T-helper 1 cell treated with Interleukin-12 subunit alpha and Interleukin-12 subunit beta and Interleukin-4 antibody, amounts not matched to agents 30 ng/mL and 1 ng/mL, for 36 hours (primary cell): ENCODE measurements at regions not wholly inside any gene's neighbourhood (a gene's known extent, or its start where the extent isn't known, plus 50 kb on each side); places are given as distances from the start of the nearest gene placed in this dataset.
"Not testable (repeated sequence)": the region's sequence is repeated elsewhere in the genome, so short reads cannot be mapped to it uniquely, and the experiment has no call there.

Experiments used
- intact Hi-C: fragments of 100-400 bp; cut with micrococcal nuclease; formaldehyde crosslinking; loops from one replicate; pipeline ENCODE4 v1.15.1; 2024

- intact Hi-C loops, result no loop called here
Measured at GRCh38 chr7:88615336-88615735, 144.2 kb upstream of the ZNF804B start.

DNA sequence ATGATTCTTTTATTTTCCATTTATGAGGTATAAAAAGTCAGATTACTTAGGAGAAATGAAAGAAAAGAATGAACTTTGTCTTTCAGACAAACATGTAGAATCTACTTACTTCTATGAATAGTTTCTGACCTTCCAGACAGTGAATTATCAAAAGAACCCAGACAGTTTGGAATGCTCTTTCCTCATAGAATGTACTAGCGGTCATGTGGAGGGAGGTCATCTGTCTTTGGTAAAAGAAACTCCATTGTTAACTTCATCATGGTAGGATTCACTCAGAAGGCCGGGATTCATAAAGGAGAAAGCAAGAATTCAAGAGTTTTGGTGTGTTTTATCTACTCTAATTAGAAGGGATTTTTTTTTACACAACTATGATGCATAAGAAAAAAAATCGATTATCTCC is 144.8 kb upstream of the ZNF804B start:
- intact Hi-C loops, result no loop called here

GRCh38 chr7:88610942-88611341 is 148.6 kb upstream of the ZNF804B start:
- intact Hi-C loops, result no loop called here

DNA sequence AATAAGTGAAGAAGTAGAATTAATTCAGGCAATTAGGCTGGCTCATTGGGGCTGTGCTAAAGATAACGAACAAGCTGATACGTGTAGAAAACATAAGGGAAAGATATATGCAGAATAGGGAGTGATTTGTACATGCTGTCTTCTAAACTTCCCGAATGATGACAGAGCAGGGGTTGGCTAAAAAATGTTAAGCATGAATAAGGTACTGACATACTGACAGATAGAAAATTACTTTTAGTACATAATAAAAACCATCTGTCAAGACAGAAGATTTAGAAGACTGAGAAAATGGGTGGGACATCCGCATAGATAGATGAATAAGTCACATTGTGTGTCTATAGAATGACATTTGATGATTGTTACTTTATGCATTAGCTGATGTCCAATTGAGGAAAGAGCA is 158.8 kb upstream of the ZNF804B start:
- intact Hi-C loops, result no loop called here

DNA sequence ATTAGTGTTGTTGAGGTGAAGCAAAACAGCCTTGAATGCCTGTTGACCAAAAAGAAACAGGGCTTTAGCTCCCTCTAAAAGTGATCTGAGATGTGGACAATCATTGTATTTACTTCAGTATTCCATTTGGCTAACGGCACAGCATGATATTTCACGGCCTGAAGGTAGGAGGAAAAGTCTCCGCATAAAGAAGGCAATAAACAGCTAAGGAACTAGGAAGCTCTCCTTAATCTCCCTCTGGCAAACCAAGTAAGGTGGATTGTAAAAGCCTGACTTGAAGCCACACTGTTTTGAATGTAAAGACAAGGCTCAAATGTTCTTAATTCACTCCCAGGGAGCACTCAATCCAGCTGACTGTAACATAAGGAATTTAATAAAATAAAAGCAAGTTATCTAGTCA is 160.0 kb upstream of the ZNF804B start:
- intact Hi-C loops, result no loop called here

DNA sequence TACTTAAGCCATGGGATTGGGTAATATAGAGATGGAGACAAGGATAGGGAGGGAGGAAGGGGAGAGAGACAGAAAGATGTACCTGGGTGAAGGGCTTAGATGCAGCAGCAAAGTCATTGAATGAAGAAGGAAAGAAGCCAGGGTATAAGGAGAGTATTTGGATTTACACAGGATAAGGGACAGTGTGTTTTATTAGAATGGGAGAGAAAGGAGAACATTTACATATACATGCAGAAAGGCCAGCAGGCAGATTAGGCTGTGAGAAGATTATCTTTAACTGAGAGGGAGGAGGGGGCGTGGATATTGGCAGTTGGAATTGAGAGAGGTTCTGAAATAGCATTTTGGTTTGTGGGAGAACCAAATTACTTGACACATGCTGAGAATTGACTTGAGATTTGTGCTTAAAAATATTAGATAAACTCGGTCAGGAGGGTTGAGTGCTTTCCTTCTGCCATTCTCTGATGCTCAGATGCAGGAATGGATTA is 161.5 kb upstream of the ZNF804B start:
- intact Hi-C loops, result no loop called here

DNA sequence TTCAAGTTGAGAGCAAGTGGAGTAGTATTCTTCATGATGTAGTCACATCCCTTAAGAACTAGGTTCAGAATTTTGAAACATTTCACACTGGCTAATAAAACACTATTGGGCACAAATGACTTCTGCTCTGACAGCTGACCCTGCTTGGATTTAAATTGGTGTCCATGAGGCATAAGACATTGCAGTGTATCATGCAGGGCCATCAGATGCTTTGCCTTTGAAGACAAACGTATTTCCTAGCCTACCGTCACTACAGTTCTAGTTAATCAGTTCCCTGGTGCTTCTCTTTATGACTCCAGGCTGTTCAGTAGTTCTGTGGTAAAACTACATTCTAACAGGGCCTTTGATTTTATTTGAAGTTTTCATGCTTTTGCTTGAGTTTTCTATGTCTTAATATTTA is 168.5 kb upstream of the ZNF804B start:
- intact Hi-C loops, result no loop called here

- intact Hi-C loops, result no loop called here
Measured at GRCh38 chr7:88589927-88590326, 169.6 kb upstream of the ZNF804B start.

DNA sequence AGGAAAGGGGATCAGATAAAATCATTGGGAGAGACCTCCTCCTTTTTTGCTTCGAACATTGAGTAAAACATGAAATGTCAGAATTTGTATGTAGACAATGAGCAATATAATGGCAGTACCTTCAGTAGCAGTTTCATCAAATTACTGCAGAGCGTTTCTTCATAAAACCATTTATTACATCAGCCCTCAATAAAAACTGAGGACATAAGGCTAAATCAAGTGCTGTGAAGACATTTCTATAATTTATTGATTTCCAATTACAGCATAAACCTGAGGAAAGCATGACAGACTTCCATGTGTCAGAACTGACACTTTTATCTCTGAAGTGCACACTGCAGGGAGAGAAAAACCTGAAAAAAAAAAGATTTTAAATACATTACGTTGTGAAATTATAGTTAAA is 172.6 kb upstream of the ZNF804B start:
- intact Hi-C loops, result no loop called here

DNA sequence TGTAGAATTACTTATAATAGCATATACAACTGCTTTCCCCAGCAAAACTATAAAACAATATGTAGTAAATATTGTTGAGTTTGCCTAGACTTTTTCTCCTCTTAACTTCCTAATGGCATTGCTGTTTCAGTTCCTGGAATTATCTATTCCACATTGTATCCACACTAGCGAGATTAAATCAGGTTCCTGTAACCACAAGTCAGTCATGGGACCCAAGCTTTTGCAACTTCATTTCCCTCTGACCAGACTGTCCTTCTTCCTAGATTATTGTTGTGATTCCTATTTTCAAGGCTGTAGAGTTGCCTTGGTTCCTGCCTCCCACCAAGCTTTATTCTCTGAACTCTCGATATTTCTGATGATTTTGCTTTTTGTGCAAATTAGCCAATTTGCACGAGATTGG is 173.3 kb upstream of the ZNF804B start:
- intact Hi-C loops, result no loop called here

DNA sequence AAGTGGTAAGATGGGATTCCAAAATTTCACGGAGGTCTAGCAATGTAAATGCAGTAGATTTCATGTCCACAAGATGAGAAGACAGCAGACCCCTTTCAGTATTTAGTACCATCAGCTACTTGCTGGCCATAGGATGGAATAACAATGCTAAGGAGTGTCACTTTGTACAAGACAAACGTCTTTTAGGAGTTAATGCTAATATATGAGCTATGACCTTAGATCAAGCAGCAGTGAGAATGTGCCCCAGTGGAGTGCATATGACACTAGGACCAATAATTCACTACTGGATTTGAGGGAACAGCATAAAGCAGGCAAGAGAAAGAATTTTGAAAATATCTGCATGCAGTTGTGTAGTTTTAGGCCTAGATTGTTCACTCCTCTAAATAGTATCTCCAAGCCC is 182.8 kb upstream of the ZNF804B start:
- intact Hi-C loops, result no loop called here

DNA sequence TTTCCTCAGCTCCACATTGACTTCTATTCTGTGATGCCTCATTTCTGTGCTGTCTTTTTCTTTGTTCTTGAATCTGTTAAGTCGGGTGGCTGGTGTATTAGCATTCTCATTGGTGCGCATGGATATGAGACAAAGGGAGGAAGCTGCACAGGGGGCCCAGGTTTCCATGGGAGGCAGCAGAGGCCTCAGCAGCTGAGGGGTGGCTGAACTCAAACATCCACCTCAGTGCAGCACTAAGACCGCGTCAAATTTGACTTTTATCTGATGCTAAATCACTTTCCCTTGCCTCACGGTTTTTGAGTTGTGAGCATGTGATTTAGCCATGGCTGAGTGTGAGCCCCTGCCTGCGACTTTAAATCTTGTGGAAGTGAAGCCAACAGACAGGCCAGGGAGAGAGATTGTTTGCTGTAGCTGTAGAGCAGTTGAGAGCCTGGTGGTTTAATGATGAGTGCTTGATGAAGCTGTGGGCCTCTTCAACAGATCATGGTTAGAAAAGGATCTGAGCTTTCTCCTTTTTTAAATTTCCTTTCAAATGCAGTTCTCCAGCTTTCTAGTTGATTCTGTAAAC is 193.3 kb upstream of the ZNF804B start:
- intact Hi-C loops, result no loop called here

- intact Hi-C loops, result no loop called here
Measured at GRCh38 chr7:88565401-88565800, 194.1 kb upstream of the ZNF804B start.

DNA sequence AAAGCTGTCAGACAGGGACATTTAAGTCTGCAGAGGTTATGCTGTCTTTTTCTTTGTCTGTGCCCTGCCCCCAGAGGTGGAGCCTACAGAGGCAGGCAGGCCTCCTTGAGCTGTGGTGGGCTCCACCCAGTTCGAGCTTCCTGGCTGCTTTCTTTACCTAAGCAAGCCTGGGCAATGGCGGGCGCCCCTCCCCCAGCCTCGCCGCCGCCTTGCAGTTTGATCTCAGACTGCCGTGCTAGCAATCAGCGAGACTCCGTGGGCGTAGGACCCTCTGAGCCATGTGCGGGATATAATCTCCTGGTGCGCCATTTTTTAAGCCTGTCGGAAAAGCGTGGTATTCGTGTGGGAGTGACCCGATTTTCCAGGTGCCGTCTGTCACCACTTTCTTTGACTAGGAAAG is 203.1 kb upstream of the ZNF804B start:
- intact Hi-C loops, result not testable (repeated sequence)

DNA sequence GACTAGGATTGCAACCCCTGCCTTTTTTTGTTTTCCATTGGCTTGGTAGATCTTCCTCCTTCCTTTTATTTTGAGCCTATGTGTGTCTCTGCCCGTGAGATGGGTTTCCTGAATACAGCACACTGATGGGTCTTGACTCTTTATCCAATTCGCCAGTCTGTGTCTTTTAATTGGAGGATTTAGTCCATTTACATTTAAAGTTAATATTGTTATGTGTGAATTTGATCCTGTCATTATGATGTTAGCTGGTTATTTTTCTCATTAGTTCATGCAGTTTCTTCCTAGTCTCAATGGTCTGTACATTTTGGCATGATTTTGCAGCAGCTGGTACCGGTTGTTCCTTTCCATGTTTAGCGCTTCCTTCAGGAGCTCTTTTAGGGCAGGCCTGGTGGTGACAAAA is 204.7 kb upstream of the ZNF804B start:
- intact Hi-C loops, result not testable (repeated sequence)

GRCh38 chr7:88548399-88548798 is 211.1 kb upstream of the ZNF804B start:
- intact Hi-C loops, result loop anchor here (10.0 kb wide), 2 partner anchors 304 to 1556 kb away; no protein-coding TSS in a partner anchor

DNA sequence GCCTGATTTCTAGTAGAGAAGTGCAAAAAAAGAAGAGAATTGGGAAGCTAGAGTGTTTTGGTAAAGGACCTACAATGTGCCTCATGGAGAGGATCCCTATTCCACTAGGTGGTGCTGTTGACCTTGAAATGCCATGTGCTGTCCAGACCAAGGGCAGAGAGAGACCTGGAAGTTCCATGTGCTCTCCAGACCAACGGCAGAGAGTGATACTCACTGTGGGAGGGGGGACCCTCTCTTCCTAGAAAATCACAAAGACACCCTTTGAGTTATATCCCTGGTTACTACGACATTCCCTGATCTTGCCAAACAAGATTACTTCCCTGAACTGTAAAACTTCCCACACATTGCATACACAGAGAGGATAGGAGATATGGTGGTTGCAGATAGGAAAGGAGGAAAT is 212.7 kb upstream of the ZNF804B start:
- intact Hi-C loops, result loop anchor here (1.0 to 10.0 kb wide), 3 partner anchors 302 to 1558 kb away; no protein-coding TSS in a partner anchor

DNA sequence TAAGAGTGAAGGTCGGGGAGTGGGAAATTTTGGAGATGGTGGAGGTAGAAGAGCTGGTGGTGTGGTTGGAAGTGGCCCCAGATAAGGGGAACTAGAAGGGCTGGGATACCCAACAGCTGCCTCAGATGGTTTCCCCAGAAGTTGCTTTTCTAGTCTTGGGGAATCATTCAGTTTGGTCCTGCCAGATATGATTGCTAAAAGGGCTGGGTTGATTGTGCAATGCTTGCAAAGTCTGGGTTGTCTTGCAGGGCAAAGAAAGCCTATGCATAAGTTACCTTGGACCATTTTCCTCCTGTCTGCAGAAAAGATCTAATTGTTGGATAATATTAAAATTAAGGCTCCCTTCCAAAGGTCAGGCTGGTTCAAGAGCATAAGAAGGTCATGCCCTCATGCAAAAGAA is 213.8 kb upstream of the ZNF804B start:
- intact Hi-C loops, result loop anchor here (1.0 to 10.0 kb wide), 3 partner anchors 301 to 1559 kb away; no protein-coding TSS in a partner anchor

DNA sequence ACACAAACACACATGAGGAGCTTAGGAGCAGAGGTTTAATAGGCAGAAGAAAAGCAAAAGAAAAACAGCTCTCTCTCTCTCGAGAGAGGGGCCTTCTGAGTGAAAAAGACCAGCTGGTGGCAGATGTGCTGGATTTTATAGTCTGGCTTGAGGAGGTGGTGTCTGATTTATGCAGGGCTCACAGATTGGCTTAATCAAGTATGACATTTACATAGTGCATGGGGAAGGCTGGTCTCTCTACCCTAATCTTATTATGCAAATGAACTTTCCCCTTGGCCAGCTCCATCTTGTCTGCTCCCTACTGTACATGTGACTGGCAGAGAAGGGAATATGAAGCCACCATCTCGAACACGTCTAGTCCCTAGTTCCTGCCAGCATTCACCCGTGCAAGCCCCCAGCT is 219.5 kb upstream of the ZNF804B start:
- intact Hi-C loops, result loop anchor here (10.0 kb wide), 2 partner anchors 295 to 1565 kb away; no protein-coding TSS in a partner anchor

DNA sequence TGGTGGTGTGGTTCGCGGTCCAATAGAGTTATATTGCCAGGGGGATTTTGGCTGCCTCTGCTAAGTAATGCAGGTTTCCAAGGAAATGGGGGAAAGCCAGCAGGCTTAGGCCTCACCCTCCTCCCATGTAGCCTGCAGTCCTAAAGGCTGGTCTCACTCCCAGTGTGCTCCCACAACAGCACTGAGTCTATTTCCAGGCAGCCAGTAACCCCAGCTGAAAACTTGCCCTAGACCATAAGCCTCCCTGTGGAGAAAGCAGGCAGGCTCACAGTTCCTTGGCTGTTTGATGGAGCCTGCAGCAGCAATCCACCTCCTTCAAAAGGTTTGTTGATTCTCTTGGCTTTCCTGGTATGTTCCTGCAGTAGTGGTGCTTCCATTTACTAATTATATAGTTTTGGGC is 220.0 kb upstream of the ZNF804B start:
- intact Hi-C loops, result no loop called here

DNA sequence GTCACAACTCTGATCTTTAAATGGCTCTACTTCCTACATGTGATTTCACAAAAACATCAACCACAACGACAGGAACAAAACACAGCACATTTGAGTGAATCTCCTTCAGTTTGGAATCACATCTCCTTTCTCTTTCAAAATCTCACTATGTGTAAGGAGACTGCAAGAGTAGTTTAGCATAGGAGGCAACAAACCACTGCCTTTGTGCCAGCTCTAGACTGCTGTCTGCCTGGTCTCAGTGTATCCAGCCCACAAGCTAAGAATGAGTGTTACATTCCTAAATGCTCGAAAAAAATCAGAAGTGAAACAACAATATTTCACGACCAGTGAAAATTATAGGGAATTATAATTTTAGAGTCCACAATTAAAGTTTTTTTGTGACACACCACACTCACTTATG is 217.0 kb upstream of the STEAP4 start:
- intact Hi-C loops, result no loop called here

GRCh38 chr7:88522771-88523293 is 216.1 kb upstream of the STEAP4 start:
- intact Hi-C loops, result no loop called here

DNA sequence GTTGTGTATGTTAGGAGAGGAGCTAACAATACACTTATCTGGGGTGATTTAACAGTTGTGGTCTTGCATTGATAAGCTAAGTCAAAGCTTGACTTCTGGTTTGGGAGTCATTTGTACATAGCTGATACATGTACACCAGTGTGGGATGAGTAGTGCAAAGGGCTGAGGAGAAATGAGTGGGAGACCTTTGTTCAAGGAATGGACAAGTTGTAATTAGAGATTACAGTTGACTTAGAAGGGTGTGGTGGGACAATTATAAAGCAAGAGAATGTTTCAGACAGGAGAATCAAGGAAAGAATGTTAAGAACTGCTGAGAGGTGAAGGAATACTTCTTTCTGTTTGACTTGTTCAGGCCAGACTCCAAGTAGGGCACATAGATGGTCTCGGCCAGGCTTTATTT is 209.7 kb upstream of the STEAP4 start:
- intact Hi-C loops, result no loop called here
